Mesendoderm (in vitro differentiated cells): ENCODE measurements at regions not wholly inside any gene's neighbourhood (a gene's known extent, or its start where the extent isn't known, plus 50 kb on each side); places are given as distances from the start of the nearest gene placed in this dataset.
A peak's percentile ranks its signal among the peaks of the same experiment; 100 is the strongest.

ENCODE experiments used
- DNase-seq: peaks from one replicate; pipeline ENCODE4 v3.0.0; 2013
- H2AK5ac ChIP-seq: 2 replicates; pipeline ENCODE4 v1.6.1; 2013; ENCODE audit warnings: low read length, inconsistent platforms
- H2BK120ac ChIP-seq: 2 replicates; pipeline ENCODE4 v1.6.1; 2013; ENCODE audit warnings: low read depth, mild to moderate bottlenecking, low read length, moderate library complexity, mixed read lengths
- H2BK15ac ChIP-seq: replicated peaks from 2 replicates; pipeline ENCODE4 v1.6.1; 2013; ENCODE audit warnings: low read depth, mild to moderate bottlenecking, moderate library complexity
- H2BK5ac ChIP-seq: 2 replicates; pipeline ENCODE4 v1.6.1; 2013; ENCODE audit warnings: low read length, inconsistent platforms
- H3K18ac ChIP-seq: 2 replicates; pipeline ENCODE4 v1.6.1; 2013; ENCODE audit warnings: mild to moderate bottlenecking, low read length, mixed read lengths
- H3K23ac ChIP-seq: one replicate; pipeline ENCODE4 v1.6.1; 2013; ENCODE audit warnings: low read length
- H3K27ac ChIP-seq: 2 replicates; pipeline ENCODE4 v1.5.1; 2013; ENCODE audit warnings: low read depth, mild to moderate bottlenecking, inconsistent platforms, low read length, moderate library complexity
- H3K27me3 ChIP-seq: 2 replicates; pipeline ENCODE4 v1.6.1; 2013; ENCODE audit warnings: low read length, control low read depth, mild to moderate bottlenecking, inconsistent platforms; ENCODE audit not compliant: insufficient read depth, poor library complexity
- H3K36me3 ChIP-seq: 2 replicates; pipeline ENCODE4 v1.6.1; 2013; ENCODE audit warnings: low read length, inconsistent platforms; ENCODE audit not compliant: control insufficient read depth, insufficient read depth
- H3K4ac ChIP-seq: one replicate; pipeline ENCODE4 v1.6.1; 2013; ENCODE audit warnings: low read depth, mild to moderate bottlenecking, low read length, moderate library complexity
- H3K4me1 ChIP-seq: 2 replicates; pipeline ENCODE4 v1.6.1; 2013; ENCODE audit warnings: low read depth, low read length, inconsistent platforms; ENCODE audit not compliant: control insufficient read depth
- H3K4me2 ChIP-seq: 2 replicates; pipeline ENCODE4 v1.6.1; 2013; ENCODE audit warnings: low read length
- H3K4me3 ChIP-seq: 2 replicates; pipeline ENCODE4 v1.5.1; 2013; ENCODE audit warnings: mild to moderate bottlenecking, low read length
- H3K56ac ChIP-seq: one replicate; pipeline ENCODE4 v1.6.1; 2013; ENCODE audit warnings: low read length
- H3K79me1 ChIP-seq: 2 replicates; pipeline ENCODE4 v1.6.1; 2013; ENCODE audit warnings: low read length, inconsistent platforms
- H3K79me2 ChIP-seq: 2 replicates; pipeline ENCODE4 v1.6.1; 2013; ENCODE audit warnings: mild to moderate bottlenecking, low read length; ENCODE audit not compliant: control insufficient read depth, insufficient read depth
- H3K9ac ChIP-seq: 2 replicates; pipeline ENCODE4 v1.6.1; 2013; ENCODE audit warnings: low read length, inconsistent platforms
- H4K5ac ChIP-seq: one replicate; pipeline ENCODE4 v1.6.1; 2013; ENCODE audit warnings: low read length
- H4K8ac ChIP-seq: one replicate; pipeline ENCODE4 v1.6.1; 2013; ENCODE audit warnings: low read depth, mild to moderate bottlenecking, control low read depth, low read length, moderate library complexity
- WGBS: extraction: QIAGEN DNeasy Blood & Tissue Kit; methylation state at CpG from one replicate; pipeline ENCODE4 v1.1.7; 2013; ENCODE audit warnings: low lambda C conversion rate, missing lambda C conversion rate; ENCODE audit not compliant: insufficient coverage; ENCODE audit errors: extremely low coverage; 5-methylcytosine and 5-hydroxymethylcytosine counted together

- no peak overlapping the region for H2BK120ac ChIP-seq
- no peak overlapping the region for H3K9ac ChIP-seq
- H3K56ac ChIP-seq, result peak overlapping the region; percentile 7
- WGBS, result 100% methylated on average over 1 of the region's 2 CpGs
- no peaks in the 10 kb centered on the region for H3K4me1 ChIP-seq
- H4K8ac ChIP-seq, result no peak overlapping the region
- no peak overlapping the region for H3K4ac ChIP-seq
- H2BK15ac ChIP-seq, result no peak overlapping the region
- H2AK5ac ChIP-seq, result no peak overlapping the region
- no peak overlapping the region for H4K5ac ChIP-seq
- no peaks in the 10 kb centered on the region for H3K79me1 ChIP-seq
- no peak overlapping the region for H3K27ac ChIP-seq
- no peak overlapping the region for H3K23ac ChIP-seq
- no peak overlapping the region for H3K4me2 ChIP-seq
- H3K18ac ChIP-seq, result no peak overlapping the region
- no peak overlapping the region for H3K4me3 ChIP-seq
- no peaks in the 10 kb centered on the region for H3K36me3 ChIP-seq
- no peak overlapping the region for H2BK5ac ChIP-seq
- no peaks in the 10 kb centered on the region for H3K79me2 ChIP-seq
- no peaks in the 10 kb centered on the region for H3K27me3 ChIP-seq
- no peak for DNase-seq
These were observed 548.2 kb upstream of the FAT1 start for GRCh38 chr4:187271848-187272247.

GRCh38 chr4:187274153-187274552, 550.5 kb upstream of the FAT1 start:
- WGBS, result no CpG with 5 or more reads among the region's 2 CpGs

GRCh38 chr4:187276736-187277408, 553.2 kb upstream of the FAT1 start:
- Histone ChIP-seq H3K79me2 (no peaks in the 10 kb centered on the region), H3K79me1 (no peaks in the 10 kb centered on the region), H2BK120ac (no peak overlapping the region), H4K5ac (no peak overlapping the region), H3K36me3 (no peaks in the 10 kb centered on the region), H4K8ac (no peak overlapping the region), H3K56ac (no peak overlapping the region), H3K23ac (no peak overlapping the region), H3K18ac (no peak overlapping the region), H3K4me2 (no peak overlapping the region), H3K4me3 (no peak overlapping the region), H3K9ac (no peak overlapping the region), H3K27me3 (no peaks in the 10 kb centered on the region), H2BK5ac (no peak overlapping the region), H2BK15ac (no peak overlapping the region), H3K27ac (no peak overlapping the region), H3K4me1 (no peaks in the 10 kb centered on the region), H2AK5ac (no peak overlapping the region), H3K4ac (no peak overlapping the region)
- no CpG with 5 or more reads among the region's 7 CpGs for WGBS
- DNase-seq, result no peak

More at GRCh38 chr4:187274153-187274552, 550.5 kb upstream of the FAT1 start:
- H2BK120ac ChIP-seq, result no peak overlapping the region
- H4K5ac ChIP-seq, result no peak overlapping the region
- H3K4me1 ChIP-seq, result no peaks in the 10 kb centered on the region
- H3K56ac ChIP-seq, result no peak overlapping the region
- H3K9ac ChIP-seq, result no peak overlapping the region
- no peak overlapping the region for H3K4me2 ChIP-seq
- no peaks in the 10 kb centered on the region for H3K27me3 ChIP-seq
- no peaks in the 10 kb centered on the region for H3K79me1 ChIP-seq
- H3K18ac ChIP-seq, result no peak overlapping the region
- H3K79me2 ChIP-seq, result no peaks in the 10 kb centered on the region
- H3K36me3 ChIP-seq, result no peaks in the 10 kb centered on the region
- no peak for DNase-seq
- no peak overlapping the region for H2BK5ac ChIP-seq
- H3K27ac ChIP-seq, result no peak overlapping the region
- no peak overlapping the region for H4K8ac ChIP-seq
- no peak overlapping the region for H3K23ac ChIP-seq
- H2AK5ac ChIP-seq, result no peak overlapping the region
- H3K4me3 ChIP-seq, result no peak overlapping the region
- H2BK15ac ChIP-seq, result no peak overlapping the region
- no peak overlapping the region for H3K4ac ChIP-seq

GRCh38 chr4:187283201-187283955, 559.7 kb upstream of the FAT1 start:
- no peaks in the 10 kb centered on the region for H3K27me3 ChIP-seq
- no peaks in the 10 kb centered on the region for H3K79me1 ChIP-seq
- no peak overlapping the region for H3K27ac ChIP-seq
- no peak overlapping the region for H3K56ac ChIP-seq
- no peak overlapping the region for H3K4ac ChIP-seq
- H2BK5ac ChIP-seq, result no peak overlapping the region
- no peak overlapping the region for H3K9ac ChIP-seq
- no peak overlapping the region for H2AK5ac ChIP-seq
- no peak overlapping the region for H4K5ac ChIP-seq
- no peak overlapping the region for H3K4me3 ChIP-seq
- no peaks in the 10 kb centered on the region for H3K36me3 ChIP-seq
- no peak overlapping the region for H4K8ac ChIP-seq
- no peak overlapping the region for H2BK15ac ChIP-seq
- H3K79me2 ChIP-seq, result no peaks in the 10 kb centered on the region
- no CpG with 5 or more reads among the region's 10 CpGs for WGBS
- H3K18ac ChIP-seq, result no peak overlapping the region
- H3K23ac ChIP-seq, result no peak overlapping the region
- DNase-seq, result no peak
- no peak overlapping the region for H2BK120ac ChIP-seq
- H3K4me2 ChIP-seq, result no peak overlapping the region
- H3K4me1 ChIP-seq, result no peaks in the 10 kb centered on the region

DNA sequence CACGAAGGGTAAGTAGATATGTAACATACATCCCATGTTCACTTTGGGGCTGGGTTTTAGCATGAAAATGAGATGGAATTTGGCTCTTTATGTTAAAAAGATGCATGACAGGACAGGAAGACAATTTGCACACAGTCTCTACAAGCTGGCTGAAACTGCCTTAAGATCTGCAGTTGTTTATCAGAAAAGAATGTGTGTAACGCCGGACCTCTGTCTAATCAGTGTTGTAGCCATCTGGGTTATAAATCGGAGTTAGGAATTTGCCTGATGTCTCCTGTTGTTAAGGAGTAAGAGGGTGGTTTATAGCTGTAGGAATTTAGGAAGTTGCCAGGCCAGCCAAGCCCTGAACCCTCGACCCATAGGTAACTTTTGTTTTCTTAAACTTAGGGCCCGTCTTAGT, 562.9 kb upstream of the FAT1 start:
- H2AK5ac ChIP-seq, result no peak overlapping the region
- H3K4me3 ChIP-seq, result no peak overlapping the region
- no peaks in the 10 kb centered on the region for H3K27me3 ChIP-seq
- no peak overlapping the region for H2BK15ac ChIP-seq
- no peak overlapping the region for H2BK5ac ChIP-seq
- no peak overlapping the region for H3K18ac ChIP-seq
- no peaks in the 10 kb centered on the region for H3K79me1 ChIP-seq
- no peak overlapping the region for H3K4ac ChIP-seq
- no peak overlapping the region for H3K4me2 ChIP-seq
- no peak overlapping the region for H3K56ac ChIP-seq
- no peaks in the 10 kb centered on the region for H3K4me1 ChIP-seq
- no peak overlapping the region for H3K9ac ChIP-seq
- H3K23ac ChIP-seq, result no peak overlapping the region
- H3K27ac ChIP-seq, result no peak overlapping the region
- H2BK120ac ChIP-seq, result no peak overlapping the region
- no CpG with 5 or more reads among the region's 6 CpGs for WGBS
- no peak overlapping the region for H4K8ac ChIP-seq
- H4K5ac ChIP-seq, result no peak overlapping the region
- no peak for DNase-seq
- H3K79me2 ChIP-seq, result no peaks in the 10 kb centered on the region
- no peaks in the 10 kb centered on the region for H3K36me3 ChIP-seq
